HG03280 (cell line): ENCODE measurements at regions not wholly inside any gene's neighbourhood (a gene's known extent, or its start where the extent isn't known, plus 50 kb on each side); places are given as distances from the start of the nearest gene placed in this dataset.

Source experiments
- ATAC-seq: cut with Tn5 transposase; IDR thresholded peaks from one replicate; pipeline ENCODE4 v1.9.1; 2021; ENCODE audit warnings: mild to moderate bottlenecking, moderate library complexity; ENCODE audit not compliant: unreplicated experiment

DNA sequence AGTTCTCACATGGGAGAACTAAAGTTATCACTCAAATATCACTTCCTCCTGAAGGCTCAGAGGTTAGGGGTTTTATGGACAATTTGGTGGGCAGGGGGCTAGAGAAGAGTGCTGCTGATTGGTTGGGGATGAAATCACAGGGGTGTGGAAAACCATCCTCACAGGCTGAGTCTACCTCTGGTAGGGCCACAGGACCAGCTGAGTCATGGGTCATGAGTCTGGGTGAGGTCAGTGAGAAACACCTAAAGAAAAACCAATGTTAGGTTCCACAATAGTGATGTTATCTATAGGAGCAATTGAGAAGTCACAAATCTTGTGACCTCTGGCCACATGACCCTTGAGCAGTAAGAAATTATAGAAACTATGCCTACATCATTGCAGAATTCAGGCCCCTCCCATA is 203.3 kb upstream of the TARS1 start:
- ATAC-seq = no peak

DNA sequence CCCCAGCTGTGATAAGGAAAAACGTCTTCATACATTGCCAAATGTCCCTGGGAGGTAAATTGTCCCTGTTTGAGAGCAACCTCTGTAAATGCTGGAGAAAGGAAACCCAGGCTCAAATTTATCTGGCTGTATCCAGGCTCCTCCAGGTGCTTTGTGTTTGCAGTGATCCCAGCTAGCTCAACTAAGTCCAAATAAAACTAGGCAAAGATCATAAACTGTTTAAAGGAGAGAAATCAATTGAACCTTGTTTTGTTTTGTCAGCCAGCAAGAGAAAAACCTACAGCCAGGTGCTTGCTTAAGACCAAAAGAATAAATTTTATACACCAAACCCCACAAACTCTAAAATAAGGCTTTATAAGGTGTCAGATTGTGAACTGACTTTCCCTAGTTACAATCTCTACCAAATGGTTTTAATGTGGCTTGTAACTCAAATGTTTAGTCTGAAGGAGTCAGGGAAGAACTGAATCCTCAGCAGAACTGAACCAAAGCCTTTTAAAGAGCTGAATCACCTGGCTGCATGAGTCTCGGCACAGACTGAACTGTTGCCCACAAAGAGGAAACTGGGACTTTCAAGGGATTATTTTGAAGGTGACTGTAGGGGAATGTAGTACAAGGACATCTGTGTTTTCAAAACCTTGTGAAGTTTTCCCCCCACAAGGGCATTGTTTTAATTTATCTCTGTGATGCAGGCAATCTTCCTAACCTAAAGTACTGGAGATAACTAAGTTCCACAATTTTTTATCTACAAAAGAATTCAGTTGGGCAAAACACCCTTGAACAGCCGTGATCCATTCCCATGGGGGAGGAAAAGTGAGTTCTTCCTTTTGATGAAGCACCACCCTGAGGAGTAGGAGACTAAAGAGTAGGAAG is 201.7 kb upstream of the TARS1 start:
- no peak for ATAC-seq

DNA sequence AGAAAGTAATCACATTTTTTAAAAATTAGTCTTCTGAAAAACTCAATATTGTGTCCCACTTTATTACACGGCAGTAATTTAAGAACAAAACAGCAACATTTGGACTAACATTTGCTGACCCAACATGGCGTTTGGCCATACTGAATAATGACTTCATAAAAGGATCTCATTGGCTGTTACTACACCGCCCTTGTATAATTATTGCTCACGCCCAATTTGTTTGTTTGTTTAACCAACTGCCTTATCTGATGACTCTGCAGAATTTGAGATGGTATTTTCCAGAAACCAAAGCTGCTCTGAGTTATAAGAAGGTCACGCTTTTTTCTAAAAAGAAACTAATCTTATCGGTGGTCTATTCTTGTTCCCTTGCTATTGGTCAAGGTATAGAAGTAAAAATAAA is 200.2 kb upstream of the TARS1 start:
- no peak for ATAC-seq

- no peak for ATAC-seq
Observed at GRCh38 chr5:33241802-33242201, 199.0 kb upstream of the TARS1 start.

DNA sequence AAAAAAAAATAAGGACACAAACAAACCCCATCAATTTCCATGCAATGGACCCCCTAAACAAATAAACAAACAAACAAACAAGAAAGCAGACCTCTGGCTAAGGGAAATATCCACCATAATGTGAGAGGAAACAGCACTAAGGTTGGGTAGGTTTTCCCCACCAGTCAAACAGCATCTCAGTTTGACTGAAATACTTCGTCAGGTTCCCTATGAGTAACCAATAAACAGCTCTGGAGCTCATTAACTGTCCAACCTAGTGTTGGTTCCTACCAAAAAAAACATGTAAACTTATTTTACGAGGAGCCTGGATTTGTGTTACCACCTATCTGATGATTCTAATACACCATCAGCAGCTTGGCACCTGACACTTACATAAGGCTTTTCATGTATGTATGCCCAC is 198.5 kb upstream of the TARS1 start:
- no peak for ATAC-seq

GRCh38 chr5:33244441-33245150 is 196.2 kb upstream of the TARS1 start:
- ATAC-seq = no peak

DNA sequence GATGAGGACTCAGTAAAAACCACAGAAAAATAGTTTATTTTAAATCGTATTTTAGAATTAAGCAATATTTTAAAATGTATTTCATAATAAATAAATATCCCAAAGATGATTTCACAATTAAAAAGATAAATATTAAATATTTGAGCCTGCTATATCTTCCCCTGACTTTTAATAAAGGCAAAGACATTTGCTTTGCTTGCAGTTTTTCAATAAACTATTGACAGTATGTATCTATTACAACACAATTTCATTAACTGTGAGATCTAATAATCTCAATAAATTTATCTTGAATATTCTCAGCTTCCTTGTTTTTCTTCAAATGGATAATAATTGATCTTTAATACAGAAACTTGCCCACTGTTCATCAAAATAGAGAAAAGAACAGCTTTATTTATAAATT is 186.2 kb upstream of the TARS1 start:
- no peak for ATAC-seq

DNA sequence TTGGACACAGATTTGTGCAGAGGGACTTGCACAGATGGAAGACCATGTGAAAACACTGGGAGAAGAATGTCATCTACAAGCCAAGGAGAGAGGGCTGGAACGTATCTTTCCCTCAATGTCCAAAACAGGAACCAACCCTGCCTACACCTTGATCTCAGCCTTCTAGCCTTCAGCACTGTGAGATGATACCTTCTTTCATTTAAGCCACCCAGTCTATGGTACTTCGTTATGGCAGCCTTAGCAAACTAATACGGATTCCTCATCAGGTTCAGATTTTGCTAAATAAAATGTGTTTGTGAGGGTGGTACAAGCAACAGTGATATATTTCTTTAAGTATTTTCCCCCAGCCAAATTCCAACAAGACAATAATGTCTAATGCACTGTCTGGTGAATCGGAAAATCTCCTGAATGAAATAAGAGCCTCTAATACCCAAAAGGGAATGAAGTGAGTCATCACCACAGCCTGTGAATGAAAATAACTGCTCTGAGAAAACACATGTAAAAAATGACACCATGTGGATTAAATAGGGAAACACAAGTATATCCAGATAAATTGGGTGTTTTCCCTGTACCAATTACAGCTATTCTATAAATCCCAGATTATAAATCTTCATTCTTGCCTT is 182.8 kb upstream of the TARS1 start:
- ATAC-seq = no peak

DNA sequence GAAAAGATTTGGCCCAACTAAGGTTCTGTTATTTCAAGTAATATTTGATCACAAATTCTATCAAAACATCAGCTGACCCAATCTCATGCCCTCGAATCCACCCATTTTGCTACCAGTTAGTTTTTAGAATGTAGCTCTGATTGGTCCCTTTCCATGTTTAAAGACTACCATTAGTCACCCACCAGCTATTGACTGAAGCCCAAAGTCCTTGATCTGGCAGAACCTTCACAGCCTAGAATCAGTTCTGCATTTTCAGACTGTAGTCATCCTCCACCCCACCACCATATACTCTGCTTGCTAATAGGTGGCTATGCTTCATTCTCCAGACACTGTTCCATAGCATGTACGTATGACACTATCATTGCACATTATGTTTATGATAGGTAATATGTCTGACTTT is 182.2 kb upstream of the TARS1 start:
- ATAC-seq = no peak

DNA sequence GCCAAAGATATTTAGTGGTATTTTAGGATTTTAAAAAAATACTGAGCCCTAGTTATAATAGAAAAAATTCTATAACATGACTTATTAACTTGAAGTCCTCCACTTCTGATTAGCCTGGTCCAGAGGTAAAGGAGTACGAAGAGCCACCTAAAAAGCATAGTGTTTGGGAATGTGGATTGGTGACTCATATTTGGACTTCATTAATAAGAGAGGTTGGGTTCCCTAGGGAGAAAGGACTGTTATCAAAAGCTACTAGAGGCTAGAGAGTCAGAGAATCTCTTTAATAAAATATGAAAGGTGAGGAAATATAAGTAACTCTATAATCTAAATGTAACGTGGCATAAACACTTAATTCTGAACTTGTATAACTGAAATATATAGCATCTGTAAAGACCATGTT is 180.7 kb upstream of the TARS1 start:
- ATAC-seq = no peak

GRCh38 chr5:33261305-33261704 is 179.5 kb upstream of the TARS1 start:
- no peak for ATAC-seq

DNA sequence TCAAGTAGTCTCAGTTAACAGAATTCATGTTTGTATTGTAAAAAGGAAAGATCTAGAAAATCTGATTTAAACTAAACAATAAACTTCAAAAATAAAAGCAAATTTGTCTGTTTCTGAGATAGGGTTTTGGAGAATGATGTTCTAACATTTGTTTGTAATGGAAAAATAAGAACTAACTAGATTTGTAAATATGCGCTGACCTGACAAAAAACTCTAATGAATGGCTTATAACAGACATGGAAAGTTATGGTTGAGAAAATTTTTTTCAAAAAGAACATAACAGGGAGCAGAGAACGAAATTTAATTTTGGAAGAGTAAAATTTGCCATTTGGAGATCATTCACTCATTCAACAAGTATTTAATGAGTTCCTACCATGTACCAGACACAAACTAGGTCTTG is 179.0 kb upstream of the TARS1 start:
- no peak for ATAC-seq

DNA sequence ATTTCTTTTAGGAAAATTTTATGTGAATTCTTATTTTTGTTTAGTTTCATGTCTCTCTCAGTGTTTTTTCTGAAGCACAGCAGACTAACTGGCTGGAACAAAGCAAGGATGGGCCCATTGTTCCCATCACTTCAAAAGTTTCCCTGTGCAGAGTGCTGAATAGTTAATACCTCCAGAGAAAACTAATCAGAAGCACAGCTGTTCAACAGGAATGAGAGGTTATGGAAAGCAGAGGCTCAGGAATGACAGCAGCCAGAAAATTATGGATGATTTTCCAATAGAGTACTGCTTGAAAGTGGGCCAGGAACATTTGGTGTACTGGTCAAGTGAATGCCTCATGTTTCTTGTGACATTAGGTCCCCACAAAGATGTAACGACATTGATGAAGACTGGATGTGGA is 173.0 kb upstream of the TARS1 start:
- no peak for ATAC-seq

- no peak for ATAC-seq
Observed at GRCh38 chr5:33268374-33268773, 172.4 kb upstream of the TARS1 start.

DNA sequence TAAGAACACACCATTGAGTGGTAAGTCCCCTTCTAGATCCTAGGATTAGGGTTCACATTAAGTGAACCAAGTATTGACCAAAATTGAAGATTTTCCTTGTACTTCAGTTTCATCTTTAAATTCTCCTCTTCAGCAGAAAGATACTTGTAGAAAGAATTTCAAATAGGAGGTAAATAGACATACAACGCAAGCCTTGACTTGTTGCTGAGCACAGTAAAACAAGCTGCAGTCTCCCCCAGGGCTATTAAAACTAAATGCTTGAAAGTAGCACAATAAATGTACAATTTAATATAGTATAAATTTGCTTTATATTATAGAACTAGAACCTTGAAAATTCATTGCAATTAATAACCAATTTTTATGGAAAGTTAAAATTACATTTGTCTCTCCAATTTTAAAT is 170.1 kb upstream of the TARS1 start:
- ATAC-seq = no peak

- ATAC-seq = no peak
Observed at GRCh38 chr5:33271606-33272005, 169.2 kb upstream of the TARS1 start.

- no peak for ATAC-seq
Observed at GRCh38 chr5:33272288-33272687, 168.5 kb upstream of the TARS1 start.

- no peak for ATAC-seq
Observed at GRCh38 chr5:33273985-33274384, 166.8 kb upstream of the TARS1 start.

- no peak for ATAC-seq
Observed at GRCh38 chr5:33275391-33275790, 165.4 kb upstream of the TARS1 start.

GRCh38 chr5:33275921-33276627 is 164.7 kb upstream of the TARS1 start:
- no peak for ATAC-seq

DNA sequence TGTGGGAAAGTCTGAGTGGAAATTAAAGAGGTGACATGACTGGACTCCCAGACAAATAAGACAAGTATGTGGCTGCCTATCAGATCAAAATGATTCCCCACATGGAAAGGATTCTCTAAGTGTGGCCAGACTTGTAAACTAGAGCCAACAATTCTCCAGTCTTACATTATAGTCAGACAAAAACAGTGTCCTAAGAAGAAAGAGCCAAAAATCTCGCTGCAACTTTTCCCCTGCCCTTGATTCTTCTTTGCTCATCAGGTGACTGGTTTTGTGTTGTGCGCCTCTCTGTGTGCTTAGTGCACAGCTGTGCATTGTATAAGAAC is 164.2 kb upstream of the TARS1 start:
- ATAC-seq = no peak
